ENCODE measurements at regions not wholly inside any gene's neighbourhood (a gene's known extent, or its start where the extent isn't known, plus 50 kb on each side); places are given as distances from the start of the nearest gene placed in this dataset.

DNA sequence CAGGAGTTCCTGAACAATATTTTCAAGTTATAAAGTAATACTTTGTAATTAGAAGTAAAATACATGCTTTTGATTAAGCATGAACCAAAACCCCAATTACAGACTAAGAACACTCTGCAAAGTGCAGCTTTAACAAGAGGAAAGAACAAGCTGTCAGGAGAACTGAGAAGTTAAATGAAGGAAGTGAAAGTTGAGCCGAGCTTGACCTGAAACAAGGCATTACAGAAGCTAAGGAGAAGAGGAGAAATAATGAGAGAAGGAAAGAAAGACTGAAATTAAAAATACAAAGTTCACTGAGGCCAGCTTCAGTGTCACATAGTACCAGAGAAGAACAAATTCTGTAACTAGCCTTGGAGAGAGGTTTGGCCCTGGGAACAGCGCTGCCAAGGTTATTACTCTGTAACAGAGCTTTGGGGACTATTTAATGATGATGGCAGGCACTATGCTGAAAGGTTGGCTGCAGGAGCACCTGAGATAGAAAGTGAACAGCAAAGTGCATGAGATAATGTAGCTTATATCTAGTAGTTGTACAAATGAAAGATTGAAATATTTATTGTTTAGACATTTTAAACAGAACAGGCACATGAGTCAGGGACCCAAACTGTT, 241.9 kb upstream of the PEX5L start:
- intact Hi-C loops (cut with DNase I), result no loop called here
- DNase-seq (ENCODE audit: low spot score), result no peak

- DNase-seq (ENCODE audit: low spot score), result no peak
- intact Hi-C loops (cut with DNase I), result no loop called here
Observed at GRCh38 chr3:180280555-180280954, 243.8 kb upstream of the PEX5L start.

GRCh38 chr3:180282386-180282785, 245.6 kb upstream of the PEX5L start:
- DNase-seq (ENCODE audit: low spot score), result no peak
- intact Hi-C loops (cut with DNase I), result no loop called here

DNA sequence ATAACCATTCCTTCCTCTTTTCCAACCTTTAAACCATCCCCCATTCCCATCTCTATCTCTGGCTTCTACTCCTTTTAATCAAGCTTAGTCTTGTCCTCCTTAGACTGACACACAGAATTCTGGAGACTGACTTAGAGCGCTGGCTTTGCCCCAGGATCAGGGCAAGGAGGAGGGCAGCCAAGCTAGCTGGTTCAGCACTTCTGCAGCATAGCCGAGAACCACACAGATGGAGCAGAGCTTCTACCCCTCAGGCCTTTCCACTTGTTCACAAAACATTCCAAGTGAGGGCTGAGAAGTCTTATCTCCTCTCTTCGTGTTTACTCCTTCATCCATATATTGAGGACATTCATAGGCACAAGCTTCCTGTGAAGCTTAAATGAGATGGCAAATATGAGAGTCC, 246.5 kb upstream of the PEX5L start:
- intact Hi-C loops (cut with DNase I), result no loop called here
- DNase-seq (ENCODE audit: low spot score), result no peak

- no peak for DNase-seq (ENCODE audit: low spot score)
- intact Hi-C loops (cut with DNase I), result no loop called here
Observed at GRCh38 chr3:180284331-180285110, 247.8 kb upstream of the PEX5L start.

GRCh38 chr3:180287703-180288102, 251.0 kb upstream of the PEX5L start:
- intact Hi-C loops (cut with DNase I), result no loop called here
- no peak for DNase-seq (ENCODE audit: low spot score)

GRCh38 chr3:180288816-180289215, 252.1 kb upstream of the PEX5L start:
- no peak for DNase-seq (ENCODE audit: low spot score)
- intact Hi-C loops (cut with DNase I), result no loop called here

GRCh38 chr3:180290300-180290699, 253.6 kb upstream of the PEX5L start:
- intact Hi-C loops (cut with DNase I), result no loop called here
- no peak for DNase-seq (ENCODE audit: low spot score)

DNA sequence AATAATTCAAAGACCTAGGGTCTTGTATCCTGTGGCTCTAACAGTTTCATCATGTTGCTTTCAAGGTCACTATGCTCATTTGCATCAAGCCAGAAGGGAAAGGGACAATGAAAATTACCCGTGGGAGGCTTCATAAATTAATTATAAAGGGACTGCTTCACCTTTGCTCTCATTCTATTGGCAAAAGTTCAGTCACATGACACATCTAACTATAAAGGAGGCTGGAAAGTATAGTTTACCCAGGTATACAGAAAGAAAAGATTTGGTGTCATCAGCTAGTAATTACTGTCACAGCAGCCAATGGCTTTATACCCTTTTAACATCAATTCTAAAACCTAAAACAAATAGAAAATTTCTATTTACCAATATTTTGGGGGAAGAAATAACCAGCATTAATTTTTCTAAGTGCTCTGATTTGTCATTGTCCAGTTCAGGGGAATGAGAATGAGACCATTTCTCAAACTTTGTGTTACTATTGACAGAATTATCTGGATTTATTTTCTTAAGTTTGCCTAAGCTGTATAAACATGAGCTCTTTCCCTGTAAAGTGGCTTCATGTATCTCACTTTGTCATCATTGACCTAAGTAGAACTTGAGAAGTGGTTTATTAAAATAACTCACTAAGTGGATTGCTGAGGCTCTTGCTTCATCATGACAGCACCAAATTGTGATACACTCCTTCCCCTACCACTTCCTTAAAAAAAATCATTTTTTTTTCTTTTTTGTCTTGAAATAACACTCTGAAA, 257.7 kb upstream of the PEX5L start:
- intact Hi-C loops (cut with DNase I), result no loop called here
- no peak for DNase-seq (ENCODE audit: low spot score)

- no peak for DNase-seq (ENCODE audit: low spot score)
- intact Hi-C loops (cut with DNase I), result no loop called here
Observed at GRCh38 chr3:180295811-180296210, 259.1 kb upstream of the PEX5L start.

DNA sequence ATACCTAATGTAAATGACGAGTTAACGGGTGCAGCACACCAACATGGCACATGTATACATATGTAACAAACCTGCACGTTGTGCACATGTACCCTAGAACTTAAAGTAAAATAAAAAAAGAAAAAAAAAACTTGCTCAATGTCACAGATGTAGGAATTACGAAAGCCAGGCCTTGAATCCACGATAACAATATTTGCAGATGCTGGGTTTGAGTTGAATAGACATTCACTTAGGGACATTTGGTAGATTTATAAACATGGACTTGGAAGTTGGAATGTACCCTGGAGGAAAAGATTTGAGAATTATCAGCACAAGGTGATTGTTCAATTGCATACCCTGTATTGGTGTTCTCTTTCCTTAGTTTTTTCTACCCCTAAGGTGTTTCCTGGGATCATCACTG, 260.2 kb upstream of the PEX5L start:
- intact Hi-C loops (cut with DNase I), result no loop called here
- DNase-seq (ENCODE audit: low spot score), result no peak

DNA sequence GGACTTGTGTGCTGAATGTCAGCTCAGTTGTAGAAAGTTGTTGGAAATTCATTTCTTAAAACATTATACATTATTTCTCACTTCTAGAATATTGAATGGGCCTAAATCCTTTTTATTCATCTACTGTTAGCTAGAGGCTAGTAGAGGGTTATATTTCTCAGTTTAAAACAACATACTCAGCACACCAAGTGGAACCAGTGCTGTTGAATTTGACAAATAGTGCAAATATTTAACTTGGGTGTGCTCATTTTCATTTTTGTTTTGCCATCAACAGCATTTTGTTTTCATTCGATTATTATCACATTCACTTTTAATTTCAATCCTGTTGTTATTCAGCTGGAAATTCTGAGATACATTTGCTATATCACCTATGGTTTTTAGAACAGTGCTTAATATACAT, 269.4 kb upstream of the PEX5L start:
- DNase-seq (ENCODE audit: low spot score), result no peak
- intact Hi-C loops (cut with DNase I), result no loop called here

DNA sequence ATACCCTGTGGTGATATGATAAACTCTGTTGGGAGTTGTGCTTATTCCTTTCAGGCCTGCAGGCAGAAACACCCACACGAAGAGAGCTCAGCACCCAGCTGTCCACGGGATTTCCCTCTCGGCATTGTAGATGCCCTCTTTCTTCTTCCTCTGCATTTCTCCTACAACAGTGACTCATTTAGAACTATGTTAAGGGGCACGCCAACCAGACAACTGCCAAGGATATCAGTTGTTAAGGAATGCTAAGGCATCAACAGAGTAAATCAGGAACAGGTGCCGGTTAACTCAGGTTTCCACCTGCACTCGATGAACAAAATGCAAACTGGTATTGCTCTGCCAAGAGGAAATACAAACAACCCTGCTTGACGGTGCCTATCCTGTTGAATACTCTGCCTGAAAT, 270.0 kb upstream of the PEX5L start:
- DNase-seq (ENCODE audit: low spot score), result no peak
- intact Hi-C loops (cut with DNase I), result no loop called here

- intact Hi-C loops (cut with DNase I), result no loop called here
- no peak for DNase-seq (ENCODE audit: low spot score)
Observed at GRCh38 chr3:180311242-180311641, 274.5 kb upstream of the PEX5L start.

DNA sequence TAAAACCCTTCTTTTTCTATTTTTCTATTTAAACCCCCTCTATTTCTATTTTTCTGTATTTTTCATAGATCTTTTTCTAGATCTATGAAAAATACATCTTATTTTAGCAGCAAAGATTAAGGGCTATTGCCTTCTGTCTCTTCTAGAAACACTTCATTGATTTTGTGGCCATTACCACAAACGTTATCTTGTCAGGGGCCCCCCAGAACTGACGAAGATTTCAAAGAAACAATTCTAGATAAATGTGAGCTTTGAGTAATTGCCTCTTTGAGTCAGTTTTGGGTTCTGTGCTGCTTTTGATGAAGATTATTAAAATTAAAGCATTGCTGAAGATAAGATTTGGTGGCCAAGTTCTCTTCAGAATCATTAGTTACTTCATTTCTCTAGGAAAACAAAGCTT, 279.6 kb upstream of the PEX5L start:
- intact Hi-C loops (cut with DNase I), result no loop called here
- no peak for DNase-seq (ENCODE audit: low spot score)

GRCh38 chr3:180319461-180319860, 282.5 kb upstream of the TTC14 start:
- intact Hi-C loops (cut with DNase I), result no loop called here
- no peak for DNase-seq (ENCODE audit: low spot score)

- intact Hi-C loops (cut with DNase I), result no loop called here
Observed at GRCh38 chr3:180320631-180321030, 281.3 kb upstream of the TTC14 start.

DNA sequence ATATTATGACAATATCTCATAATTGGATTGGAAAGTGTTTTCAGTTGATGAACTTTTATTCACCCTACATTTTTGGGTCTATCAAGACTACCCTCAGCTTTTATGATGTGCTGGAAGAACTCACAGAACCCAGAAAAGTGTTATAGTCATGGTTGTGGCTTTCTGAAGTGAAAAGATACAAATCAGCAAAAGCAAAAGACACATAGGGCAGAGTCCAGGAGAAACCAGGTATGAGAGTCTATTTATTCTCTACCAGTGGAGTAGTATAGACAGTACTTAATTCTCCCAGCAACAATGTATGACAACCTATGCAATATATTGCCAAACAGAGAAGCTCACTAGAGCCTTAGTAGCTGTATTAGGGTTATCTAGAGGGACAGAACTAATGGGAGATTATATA, 280.4 kb upstream of the TTC14 start:
- intact Hi-C loops (cut with DNase I), result no loop called here
- DNase-seq (ENCODE audit: low spot score), result no peak

More at GRCh38 chr3:180320631-180321030, 281.3 kb upstream of the TTC14 start:
- no peak for DNase-seq (ENCODE audit: low spot score)

DNA sequence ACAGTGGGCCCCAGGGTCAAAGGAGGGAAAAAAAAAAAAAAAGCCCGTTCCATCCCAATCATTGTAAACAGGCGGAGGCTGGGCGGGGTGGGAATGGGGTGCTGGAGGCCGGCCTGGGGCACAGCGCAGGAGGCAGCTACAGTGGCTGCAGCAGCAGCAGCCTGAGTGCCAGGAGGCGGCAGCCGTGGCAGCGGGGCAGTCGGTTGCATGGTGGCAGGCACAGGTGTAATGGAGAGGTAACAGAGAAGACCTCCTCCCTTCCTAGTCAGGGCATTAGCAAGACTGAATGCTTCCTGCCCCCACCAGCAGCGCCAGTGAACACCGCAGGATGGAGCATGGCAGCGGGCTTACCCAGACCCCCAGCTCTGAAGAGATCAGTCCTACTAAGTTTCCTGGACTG, 279.1 kb upstream of the TTC14 start:
- DNase-seq (ENCODE audit: low spot score), result no peak
- intact Hi-C loops (cut with DNase I), result no loop called here

DNA sequence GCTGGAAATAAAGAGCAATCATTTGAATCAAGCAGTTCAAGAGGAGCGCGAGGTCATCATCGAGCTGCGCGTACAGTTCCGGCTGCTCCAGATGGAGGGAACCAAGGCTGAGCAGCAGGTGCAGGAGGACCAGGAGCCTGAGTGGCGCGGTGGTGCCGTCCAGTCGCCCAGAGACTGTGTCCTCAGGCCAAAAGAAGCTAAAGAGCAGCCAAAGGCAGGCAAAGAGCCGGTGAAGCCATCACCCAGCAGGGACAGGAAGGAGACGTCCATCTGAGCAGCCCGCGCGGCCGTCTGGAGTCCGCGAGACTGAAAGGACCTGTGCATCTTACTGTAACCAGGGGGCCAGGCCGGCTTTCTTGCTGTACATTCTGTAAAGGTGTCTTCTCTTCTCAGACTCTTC, 277.2 kb upstream of the TTC14 start:
- intact Hi-C loops (cut with DNase I), result no loop called here
- no peak for DNase-seq (ENCODE audit: low spot score)

DNA sequence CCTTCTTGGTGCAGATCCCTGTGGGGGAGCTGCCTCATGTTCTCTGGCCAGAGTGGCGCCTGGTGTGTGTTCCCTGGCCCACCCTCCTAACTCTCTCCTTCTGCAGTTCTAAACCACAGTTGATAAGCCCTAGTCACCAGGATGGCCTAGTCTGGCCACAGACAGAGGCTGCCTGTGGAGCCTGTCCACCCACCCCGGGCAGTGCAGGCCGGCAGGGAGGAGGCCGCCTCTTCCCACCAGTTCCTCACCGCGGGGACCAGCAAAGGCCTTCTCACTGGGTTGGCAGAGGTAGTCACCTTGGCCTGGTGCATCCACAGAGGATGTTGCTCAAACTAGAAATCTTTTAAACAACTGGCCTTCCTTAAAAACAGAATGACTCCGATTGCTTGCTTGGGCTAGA, 276.4 kb upstream of the TTC14 start:
- intact Hi-C loops (cut with DNase I), result no loop called here
- DNase-seq (ENCODE audit: low spot score), result no peak
